ENCODE measurements at regions not wholly inside any gene's neighbourhood (a gene's known extent, or its start where the extent isn't known, plus 50 kb on each side); places are given as distances from the start of the nearest gene placed in this dataset.

DNA sequence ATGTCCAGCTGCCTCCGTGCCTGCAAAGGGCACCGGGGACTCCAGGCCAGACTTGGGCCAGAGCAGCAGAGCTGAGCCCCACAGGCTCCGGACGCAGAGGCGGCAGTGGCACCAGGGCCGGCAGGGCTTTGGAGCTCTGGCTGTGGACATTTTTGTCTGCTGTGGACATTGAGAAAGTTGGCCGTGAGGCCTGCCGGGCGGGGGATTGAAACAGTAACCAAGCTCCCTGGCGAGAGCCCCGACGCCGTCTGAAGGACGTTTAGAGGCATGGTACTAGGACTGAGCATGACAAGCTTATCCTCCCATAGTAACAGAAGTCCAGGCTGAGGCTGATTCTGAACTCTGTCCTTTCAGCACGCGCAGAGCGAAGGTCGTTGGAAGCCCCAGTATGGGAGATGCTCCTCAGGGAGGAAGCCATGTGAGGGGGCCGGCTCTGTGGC, 323.8 kb downstream of the AMY1C start:
- TF ChIP-seq, protein P1, sequence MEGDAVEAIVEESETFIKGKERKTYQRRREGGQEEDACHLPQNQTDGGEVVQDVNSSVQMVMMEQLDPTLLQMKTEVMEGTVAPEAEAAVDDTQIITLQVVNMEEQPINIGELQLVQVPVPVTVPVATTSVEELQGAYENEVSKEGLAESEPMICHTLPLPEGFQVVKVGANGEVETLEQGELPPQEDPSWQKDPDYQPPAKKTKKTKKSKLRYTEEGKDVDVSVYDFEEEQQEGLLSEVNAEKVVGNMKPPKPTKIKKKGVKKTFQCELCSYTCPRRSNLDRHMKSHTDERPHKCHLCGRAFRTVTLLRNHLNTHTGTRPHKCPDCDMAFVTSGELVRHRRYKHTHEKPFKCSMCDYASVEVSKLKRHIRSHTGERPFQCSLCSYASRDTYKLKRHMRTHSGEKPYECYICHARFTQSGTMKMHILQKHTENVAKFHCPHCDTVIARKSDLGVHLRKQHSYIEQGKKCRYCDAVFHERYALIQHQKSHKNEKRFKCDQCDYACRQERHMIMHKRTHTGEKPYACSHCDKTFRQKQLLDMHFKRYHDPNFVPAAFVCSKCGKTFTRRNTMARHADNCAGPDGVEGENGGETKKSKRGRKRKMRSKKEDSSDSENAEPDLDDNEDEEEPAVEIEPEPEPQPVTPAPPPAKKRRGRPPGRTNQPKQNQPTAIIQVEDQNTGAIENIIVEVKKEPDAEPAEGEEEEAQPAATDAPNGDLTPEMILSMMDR (IDR thresholded peaks at IDR 0.05 in 4 of 5, conservative IDR thresholded peaks at IDR 0.05 in 1 of 5): no peak
- no peak for TF ChIP-seq POLR2A (IDR thresholded peaks at IDR 0.05)
